ENCODE measurements at regions not wholly inside any gene's neighbourhood (a gene's known extent, or its start where the extent isn't known, plus 50 kb on each side); places are given as distances from the start of the nearest gene placed in this dataset.

DNA sequence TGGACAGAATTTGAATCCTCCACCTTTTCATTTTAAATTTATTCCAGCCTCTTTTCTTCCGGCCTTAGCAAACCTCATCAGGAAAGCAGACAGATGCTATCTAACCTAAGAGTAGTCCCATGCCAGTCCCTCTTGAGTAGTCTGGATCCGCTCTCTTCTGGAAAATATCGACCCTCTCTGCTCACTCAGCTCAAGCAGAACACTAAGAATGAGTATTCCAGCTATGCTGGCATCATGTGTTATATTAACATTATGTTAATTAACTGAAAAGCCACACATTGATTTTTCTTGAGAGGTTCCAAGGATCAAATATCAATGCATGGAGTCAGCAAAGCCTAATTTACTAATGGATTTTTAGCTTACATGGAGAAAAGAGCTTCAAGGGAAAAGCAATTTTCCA, 161.4 kb downstream of the ID4 start:
- FAIRE-seq (no peak), ATAC-seq (no peak), DNase-seq (ENCODE audit: low read depth, low spot score) (no peak)
- in situ Hi-C loops (cut with MboI) = no loop called here
- Histone ChIP-seq H3K27me3 (replicated peaks in 1 of 2; ENCODE audit: control insufficient read depth in 2 of 2, insufficient read depth in 2 of 2, low read length in 1 of 2) (no peaks in the 10 kb centered on the region), H3K9ac (ENCODE audit: control insufficient read depth, insufficient read depth, low read length) (no peak overlapping the region), H3K4me1 (ENCODE audit: control insufficient read depth, insufficient read depth, low read length) (no peaks in the 10 kb centered on the region), H2AFZ (ENCODE audit: control insufficient read depth, low read depth, low read length) (no peak overlapping the region), H3K27ac (ENCODE audit: control insufficient read depth, insufficient read depth) (no peak overlapping the region), H3K79me2 (ENCODE audit: control insufficient read depth, insufficient read depth, low read length) (no peaks in the 10 kb centered on the region), H3K4me2 (ENCODE audit: control insufficient read depth, insufficient read depth) (no peak overlapping the region), H4K20me1 (ENCODE audit: control insufficient read depth, insufficient read depth) (no peaks in the 10 kb centered on the region), H3K36me3 (ENCODE audit: control insufficient read depth in 2 of 2, insufficient read depth in 2 of 2, low read length in 1 of 2) (no peaks in the 10 kb centered on the region), H3K4me3 (no peak overlapping the region), H3K9me3 (replicated peaks; ENCODE audit: control insufficient read depth, insufficient read depth, low read length) (peaks cover 5% of the 10 kb centered on the region; the same call in 2 of the 3 replicates)
- ChIA-PET SMC1A (ENCODE audit: uncharacterized antibody, unreplicated experiment) (no interaction called here), CTCF (no interaction called here), RAD21 (ENCODE audit: unreplicated experiment) (no interaction called here), POLR2A (no interaction called here)
- WGBS (ENCODE audit: insufficient coverage, insufficient replicate concordance, low lambda C conversion rate, missing lambda C conversion rate) = 13% methylated on average over 3 of the region's 3 CpGs
- intact Hi-C loops (cut with micrococcal nuclease; ENCODE audit: unreplicated experiment) = no loop called here
- BruUV-seq (replicated peaks) = no TSS peak
- TF ChIP-seq ETV6 (conservative IDR thresholded peaks at IDR 0.05 in 1 of 2, IDR thresholded peaks at IDR 0.05 in 1 of 2; ENCODE audit: borderline replicate concordance in 1 of 2, low read depth in 1 of 2) (no peak), PAX5 (IDR thresholded peaks at IDR 0.05; ENCODE audit: borderline replicate concordance, low read depth, low read length) (no peak), CBFB (IDR thresholded peaks at IDR 0.05; ENCODE audit: low read depth) (no peak), RUNX3 (IDR thresholded peaks at IDR 0.05; ENCODE audit: low read length) (no peak), NR2F1 (conservative IDR thresholded peaks at IDR 0.05) (no peak), BRCA1 (IDR thresholded peaks at IDR 0.05; ENCODE audit: low read depth, low read length) (no peak), CREM (IDR thresholded peaks at IDR 0.05; ENCODE audit: low read depth) (no peak), SUZ12 (IDR thresholded peaks at IDR 0.05; ENCODE audit: unreplicated experiment) (no peak), CEBPB (IDR thresholded peaks at IDR 0.05; ENCODE audit: borderline replicate concordance in 1 of 2, low read depth in 2 of 2, low read length in 2 of 2) (no peak), MEF2A (IDR thresholded peaks at IDR 0.05; ENCODE audit: insufficient read depth, low read depth, low read length) (no peak), SIX5 (IDR thresholded peaks at IDR 0.05; ENCODE audit: low read depth, low read length, severe bottlenecking) (no peak), KDM1A (IDR thresholded peaks at IDR 0.05; ENCODE audit: borderline replicate concordance) (no peak), JUND (IDR thresholded peaks at IDR 0.05; ENCODE audit: low read depth, low read length) (no peak), WRNIP1 (IDR thresholded peaks at IDR 0.05; ENCODE audit: borderline replicate concordance, low read depth, low read length) (no peak)
- TF ChIP-seq, protein P1, sequence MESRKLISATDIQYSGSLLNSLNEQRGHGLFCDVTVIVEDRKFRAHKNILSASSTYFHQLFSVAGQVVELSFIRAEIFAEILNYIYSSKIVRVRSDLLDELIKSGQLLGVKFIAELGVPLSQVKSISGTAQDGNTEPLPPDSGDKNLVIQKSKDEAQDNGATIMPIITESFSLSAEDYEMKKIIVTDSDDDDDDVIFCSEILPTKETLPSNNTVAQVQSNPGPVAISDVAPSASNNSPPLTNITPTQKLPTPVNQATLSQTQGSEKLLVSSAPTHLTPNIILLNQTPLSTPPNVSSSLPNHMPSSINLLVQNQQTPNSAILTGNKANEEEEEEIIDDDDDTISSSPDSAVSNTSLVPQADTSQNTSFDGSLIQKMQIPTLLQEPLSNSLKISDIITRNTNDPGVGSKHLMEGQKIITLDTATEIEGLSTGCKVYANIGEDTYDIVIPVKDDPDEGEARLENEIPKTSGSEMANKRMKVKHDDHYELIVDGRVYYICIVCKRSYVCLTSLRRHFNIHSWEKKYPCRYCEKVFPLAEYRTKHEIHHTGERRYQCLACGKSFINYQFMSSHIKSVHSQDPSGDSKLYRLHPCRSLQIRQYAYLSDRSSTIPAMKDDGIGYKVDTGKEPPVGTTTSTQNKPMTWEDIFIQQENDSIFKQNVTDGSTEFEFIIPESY (IDR thresholded peaks at IDR 0.05) = no peak
- TF ChIP-seq, protein P2, sequence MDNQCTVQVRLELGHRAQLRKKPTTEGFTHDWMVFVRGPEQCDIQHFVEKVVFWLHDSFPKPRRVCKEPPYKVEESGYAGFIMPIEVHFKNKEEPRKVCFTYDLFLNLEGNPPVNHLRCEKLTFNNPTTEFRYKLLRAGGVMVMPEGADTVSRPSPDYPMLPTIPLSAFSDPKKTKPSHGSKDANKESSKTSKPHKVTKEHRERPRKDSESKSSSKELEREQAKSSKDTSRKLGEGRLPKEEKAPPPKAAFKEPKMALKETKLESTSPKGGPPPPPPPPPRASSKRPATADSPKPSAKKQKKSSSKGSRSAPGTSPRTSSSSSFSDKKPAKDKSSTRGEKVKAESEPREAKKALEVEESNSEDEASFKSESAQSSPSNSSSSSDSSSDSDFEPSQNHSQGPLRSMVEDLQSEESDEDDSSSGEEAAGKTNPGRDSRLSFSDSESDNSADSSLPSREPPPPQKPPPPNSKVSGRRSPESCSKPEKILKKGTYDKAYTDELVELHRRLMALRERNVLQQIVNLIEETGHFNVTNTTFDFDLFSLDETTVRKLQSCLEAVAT (IDR thresholded peaks at IDR 0.05) = no peak
- TF ChIP-seq, protein P3, sequence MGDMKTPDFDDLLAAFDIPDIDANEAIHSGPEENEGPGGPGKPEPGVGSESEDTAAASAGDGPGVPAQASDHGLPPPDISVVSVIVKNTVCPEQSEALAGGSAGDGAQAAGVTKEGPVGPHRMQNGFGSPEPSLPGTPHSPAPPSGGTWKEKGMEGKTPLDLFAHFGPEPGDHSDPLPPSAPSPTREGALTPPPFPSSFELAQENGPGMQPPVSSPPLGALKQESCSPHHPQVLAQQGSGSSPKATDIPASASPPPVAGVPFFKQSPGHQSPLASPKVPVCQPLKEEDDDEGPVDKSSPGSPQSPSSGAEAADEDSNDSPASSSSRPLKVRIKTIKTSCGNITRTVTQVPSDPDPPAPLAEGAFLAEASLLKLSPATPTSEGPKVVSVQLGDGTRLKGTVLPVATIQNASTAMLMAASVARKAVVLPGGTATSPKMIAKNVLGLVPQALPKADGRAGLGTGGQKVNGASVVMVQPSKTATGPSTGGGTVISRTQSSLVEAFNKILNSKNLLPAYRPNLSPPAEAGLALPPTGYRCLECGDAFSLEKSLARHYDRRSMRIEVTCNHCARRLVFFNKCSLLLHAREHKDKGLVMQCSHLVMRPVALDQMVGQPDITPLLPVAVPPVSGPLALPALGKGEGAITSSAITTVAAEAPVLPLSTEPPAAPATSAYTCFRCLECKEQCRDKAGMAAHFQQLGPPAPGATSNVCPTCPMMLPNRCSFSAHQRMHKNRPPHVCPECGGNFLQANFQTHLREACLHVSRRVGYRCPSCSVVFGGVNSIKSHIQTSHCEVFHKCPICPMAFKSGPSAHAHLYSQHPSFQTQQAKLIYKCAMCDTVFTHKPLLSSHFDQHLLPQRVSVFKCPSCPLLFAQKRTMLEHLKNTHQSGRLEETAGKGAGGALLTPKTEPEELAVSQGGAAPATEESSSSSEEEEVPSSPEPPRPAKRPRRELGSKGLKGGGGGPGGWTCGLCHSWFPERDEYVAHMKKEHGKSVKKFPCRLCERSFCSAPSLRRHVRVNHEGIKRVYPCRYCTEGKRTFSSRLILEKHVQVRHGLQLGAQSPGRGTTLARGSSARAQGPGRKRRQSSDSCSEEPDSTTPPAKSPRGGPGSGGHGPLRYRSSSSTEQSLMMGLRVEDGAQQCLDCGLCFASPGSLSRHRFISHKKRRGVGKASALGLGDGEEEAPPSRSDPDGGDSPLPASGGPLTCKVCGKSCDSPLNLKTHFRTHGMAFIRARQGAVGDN (IDR thresholded peaks at IDR 0.05) = no peak

Measured in GM12878 (cell line).